ENCODE measurements at regions not wholly inside any gene's neighbourhood (a gene's known extent, or its start where the extent isn't known, plus 50 kb on each side); places are given as distances from the start of the nearest gene placed in this dataset.

- no peaks in the 10 kb centered on the region for H3K4me1 ChIP-seq (ENCODE audit: control insufficient read depth, insufficient read depth, low read length)
- no peaks in the 10 kb centered on the region for H3K36me3 ChIP-seq (ENCODE audit: control insufficient read depth, insufficient read depth, low read length)
- H3K9ac ChIP-seq (ENCODE audit: low read depth, low read length) = no peak overlapping the region
- H3K27me3 ChIP-seq (ENCODE audit: control insufficient read depth, insufficient read depth, low read length) = no peaks in the 10 kb centered on the region
- no peaks in the 10 kb centered on the region for H3K9me3 ChIP-seq (ENCODE audit: control insufficient read depth, insufficient read depth, low read length)
- no peak overlapping the region for H3K4me3 ChIP-seq (ENCODE audit: low read depth, low read length)
Observed at GRCh38 chr10:130440494-130440893, 304.3 kb downstream of the GLRX3 start.

GRCh38 chr10:130440971-130441370, 304.8 kb downstream of the GLRX3 start:
- Histone ChIP-seq H3K4me1 (ENCODE audit: control insufficient read depth, insufficient read depth, low read length) (no peaks in the 10 kb centered on the region), H3K9ac (ENCODE audit: low read depth, low read length) (no peak overlapping the region), H3K4me3 (ENCODE audit: low read depth, low read length) (no peak overlapping the region), H3K27me3 (ENCODE audit: control insufficient read depth, insufficient read depth, low read length) (no peaks in the 10 kb centered on the region), H3K36me3 (ENCODE audit: control insufficient read depth, insufficient read depth, low read length) (no peaks in the 10 kb centered on the region), H3K9me3 (ENCODE audit: control insufficient read depth, insufficient read depth, low read length) (no peaks in the 10 kb centered on the region)

- no peak overlapping the region for H3K4me3 ChIP-seq (ENCODE audit: low read depth, low read length)
- no peaks in the 10 kb centered on the region for H3K27me3 ChIP-seq (ENCODE audit: control insufficient read depth, insufficient read depth, low read length)
- no peaks in the 10 kb centered on the region for H3K36me3 ChIP-seq (ENCODE audit: control insufficient read depth, insufficient read depth, low read length)
- H3K9ac ChIP-seq (ENCODE audit: low read depth, low read length) = no peak overlapping the region
- no peaks in the 10 kb centered on the region for H3K4me1 ChIP-seq (ENCODE audit: control insufficient read depth, insufficient read depth, low read length)
- H3K9me3 ChIP-seq (ENCODE audit: control insufficient read depth, insufficient read depth, low read length) = no peaks in the 10 kb centered on the region
Observed at GRCh38 chr10:130443066-130443465, 306.9 kb downstream of the GLRX3 start.

GRCh38 chr10:130453036-130453720, 317.0 kb downstream of the GLRX3 start:
- Histone ChIP-seq H3K9me3 (ENCODE audit: control insufficient read depth, insufficient read depth, low read length) (no peaks in the 10 kb centered on the region), H3K4me3 (ENCODE audit: low read depth, low read length) (no peak overlapping the region), H3K4me1 (ENCODE audit: control insufficient read depth, insufficient read depth, low read length) (no peaks in the 10 kb centered on the region), H3K36me3 (ENCODE audit: control insufficient read depth, insufficient read depth, low read length) (no peaks in the 10 kb centered on the region), H3K27me3 (ENCODE audit: control insufficient read depth, insufficient read depth, low read length) (no peaks in the 10 kb centered on the region), H3K9ac (ENCODE audit: low read depth, low read length) (no peak overlapping the region)

- Histone ChIP-seq H3K9ac (ENCODE audit: low read depth, low read length) (no peak overlapping the region), H3K27me3 (ENCODE audit: control insufficient read depth, insufficient read depth, low read length) (no peaks in the 10 kb centered on the region), H3K4me3 (ENCODE audit: low read depth, low read length) (no peak overlapping the region), H3K36me3 (ENCODE audit: control insufficient read depth, insufficient read depth, low read length) (no peaks in the 10 kb centered on the region), H3K4me1 (ENCODE audit: control insufficient read depth, insufficient read depth, low read length) (no peaks in the 10 kb centered on the region), H3K9me3 (ENCODE audit: control insufficient read depth, insufficient read depth, low read length) (no peaks in the 10 kb centered on the region)
Observed at GRCh38 chr10:130453721-130454542, 317.7 kb downstream of the GLRX3 start.

GRCh38 chr10:130454543-130455000, 318.4 kb downstream of the GLRX3 start:
- Histone ChIP-seq H3K27me3 (ENCODE audit: control insufficient read depth, insufficient read depth, low read length) (no peaks in the 10 kb centered on the region), H3K4me1 (ENCODE audit: control insufficient read depth, insufficient read depth, low read length) (no peaks in the 10 kb centered on the region), H3K9ac (ENCODE audit: low read depth, low read length) (no peak overlapping the region), H3K9me3 (ENCODE audit: control insufficient read depth, insufficient read depth, low read length) (no peaks in the 10 kb centered on the region), H3K36me3 (ENCODE audit: control insufficient read depth, insufficient read depth, low read length) (no peaks in the 10 kb centered on the region), H3K4me3 (ENCODE audit: low read depth, low read length) (no peak overlapping the region)

GRCh38 chr10:130455111-130455695, 319.0 kb downstream of the GLRX3 start:
- Histone ChIP-seq H3K36me3 (ENCODE audit: control insufficient read depth, insufficient read depth, low read length) (no peaks in the 10 kb centered on the region), H3K9me3 (ENCODE audit: control insufficient read depth, insufficient read depth, low read length) (no peaks in the 10 kb centered on the region)

GRCh38 chr10:130455791-130456190, 319.6 kb downstream of the GLRX3 start:
- no peak overlapping the region for H3K4me3 ChIP-seq (ENCODE audit: low read depth, low read length)
- no peaks in the 10 kb centered on the region for H3K4me1 ChIP-seq (ENCODE audit: control insufficient read depth, insufficient read depth, low read length)
- no peaks in the 10 kb centered on the region for H3K9me3 ChIP-seq (ENCODE audit: control insufficient read depth, insufficient read depth, low read length)
- H3K27me3 ChIP-seq (ENCODE audit: control insufficient read depth, insufficient read depth, low read length) = no peaks in the 10 kb centered on the region
- no peak overlapping the region for H3K9ac ChIP-seq (ENCODE audit: low read depth, low read length)
- no peaks in the 10 kb centered on the region for H3K36me3 ChIP-seq (ENCODE audit: control insufficient read depth, insufficient read depth, low read length)

More at GRCh38 chr10:130455111-130455695, 319.0 kb downstream of the GLRX3 start:
- H3K27me3 ChIP-seq (ENCODE audit: control insufficient read depth, insufficient read depth, low read length) = no peaks in the 10 kb centered on the region
- no peak overlapping the region for H3K9ac ChIP-seq (ENCODE audit: low read depth, low read length)
- no peak overlapping the region for H3K4me3 ChIP-seq (ENCODE audit: low read depth, low read length)
- H3K4me1 ChIP-seq (ENCODE audit: control insufficient read depth, insufficient read depth, low read length) = no peaks in the 10 kb centered on the region

GRCh38 chr10:130456616-130457015, 320.4 kb downstream of the GLRX3 start:
- Histone ChIP-seq H3K9me3 (ENCODE audit: control insufficient read depth, insufficient read depth, low read length) (no peaks in the 10 kb centered on the region), H3K4me1 (ENCODE audit: control insufficient read depth, insufficient read depth, low read length) (no peaks in the 10 kb centered on the region), H3K4me3 (ENCODE audit: low read depth, low read length) (no peak overlapping the region), H3K36me3 (ENCODE audit: control insufficient read depth, insufficient read depth, low read length) (no peaks in the 10 kb centered on the region), H3K27me3 (ENCODE audit: control insufficient read depth, insufficient read depth, low read length) (no peaks in the 10 kb centered on the region), H3K9ac (ENCODE audit: low read depth, low read length) (no peak overlapping the region)

- no peaks in the 10 kb centered on the region for H3K9me3 ChIP-seq (ENCODE audit: control insufficient read depth, insufficient read depth, low read length)
- H3K4me1 ChIP-seq (ENCODE audit: control insufficient read depth, insufficient read depth, low read length) = no peaks in the 10 kb centered on the region
- H3K36me3 ChIP-seq (ENCODE audit: control insufficient read depth, insufficient read depth, low read length) = no peaks in the 10 kb centered on the region
- H3K9ac ChIP-seq (ENCODE audit: low read depth, low read length) = no peak overlapping the region
- H3K4me3 ChIP-seq (ENCODE audit: low read depth, low read length) = no peak overlapping the region
- no peaks in the 10 kb centered on the region for H3K27me3 ChIP-seq (ENCODE audit: control insufficient read depth, insufficient read depth, low read length)
Observed at GRCh38 chr10:130458509-130458908, 322.3 kb downstream of the GLRX3 start.

GRCh38 chr10:130459011-130459410, 322.8 kb downstream of the GLRX3 start:
- Histone ChIP-seq H3K9me3 (ENCODE audit: control insufficient read depth, insufficient read depth, low read length) (no peaks in the 10 kb centered on the region), H3K4me3 (ENCODE audit: low read depth, low read length) (no peak overlapping the region), H3K4me1 (ENCODE audit: control insufficient read depth, insufficient read depth, low read length) (no peaks in the 10 kb centered on the region), H3K27me3 (ENCODE audit: control insufficient read depth, insufficient read depth, low read length) (no peaks in the 10 kb centered on the region), H3K36me3 (ENCODE audit: control insufficient read depth, insufficient read depth, low read length) (no peaks in the 10 kb centered on the region), H3K9ac (ENCODE audit: low read depth, low read length) (no peak overlapping the region)
